K562 (cell line): ENCODE measurements at regions not wholly inside any gene's neighbourhood (a gene's known extent, or its start where the extent isn't known, plus 50 kb on each side); places are given as distances from the start of the nearest gene placed in this dataset.

Experiments
- ATAC-seq: fragments of 200-7000 bp; cut with Tn5 transposase; 3 replicates; pipeline ENCODE4 v1.9.1; 2020; ENCODE audit warnings: moderate library complexity
- BruUV-seq: library from RNA; stranded (reverse); fragments of 400-500 nt; replicated peaks from 2 replicates; lab custom pipeline; 2021; lab: Mats Ljungman, UMichigan
- CTCF ChIA-PET: fragments of 300-600 bp; formaldehyde crosslinking; extraction: SDS; loops from one replicate; lab custom pipeline; 2021; ENCODE audit warnings: low intra/inter-chr PET ratio; lab: Yijun Ruan, JAX
- POLR2A ChIA-PET: fragments of 300-600, 350-650 bp; sonication (Branson Sonifier 250); formaldehyde crosslinking; extraction: SDS; loops from one replicate; lab custom pipeline; 2021; ENCODE audit warnings: antibody characterized with exemption, inconsistent platforms; lab: Yijun Ruan, JAX
- DNase-seq, 4 experiments: peaks; one replicate each; pipeline versions ENCODE4 v3.0.0 to v3.0.0-alpha.2; 2011 to 2018; ENCODE audit warnings: low spot score in 3 of 4, mixed read lengths in 3 of 4; ENCODE audit errors: extremely low read depth in 1 of 4
- FAIRE-seq: peaks from 2 replicates; lab custom pipeline; 2011; peaks lifted over from hg19 to GRCh38; lab: Jason Lieb, UNC
- H2AFZ ChIP-seq: 2 replicates; pipeline ENCODE4 v1.6.0; 2011; ENCODE audit warnings: low read depth, low read length, control low read depth, inconsistent platforms
- H3K27ac ChIP-seq: fragments of 200-600 bp; 3 replicates; pipeline ENCODE4 v1.8.0; 2011; ENCODE audit warnings: low read depth, mild to moderate bottlenecking, control low read depth, inconsistent platforms, low read length, moderate library complexity, mixed read lengths; ENCODE audit errors: extremely low read depth
- H3K27me3 ChIP-seq, 2 experiments: fragments of 300-600 bp in 1 of 2; 2 replicates in 1 of 2; 3 replicates in 1 of 2; pipeline versions ENCODE4 v1.6.0 to v1.8.0; 2011; ENCODE audit warnings: inconsistent platforms in 2 of 2, low read length in 2 of 2, mild to moderate bottlenecking in 1 of 2, mixed read lengths in 1 of 2, moderate library complexity in 1 of 2; ENCODE audit not compliant: control insufficient read depth in 2 of 2, insufficient read depth in 2 of 2
- H3K36me3 ChIP-seq: fragments of 300-600 bp; 3 replicates; pipeline ENCODE4 v1.8.0; 2011; ENCODE audit warnings: mild to moderate bottlenecking, low read length, inconsistent platforms; ENCODE audit not compliant: control insufficient read depth, insufficient read depth
- H3K4me1 ChIP-seq, 2 experiments: fragments of 200-600 bp in 1 of 2; replicated peaks in 1 of 2; 2 replicates in 1 of 2; 3 replicates in 1 of 2; pipeline versions ENCODE4 v1.5.1 to v1.8.0; 2011; ENCODE audit warnings: inconsistent platforms in 2 of 2, low read length in 2 of 2, mild to moderate bottlenecking in 1 of 2, mixed read lengths in 1 of 2, moderate library complexity in 1 of 2; ENCODE audit not compliant: control insufficient read depth in 2 of 2, insufficient read depth in 2 of 2
- H3K4me2 ChIP-seq: 2 replicates; pipeline ENCODE4 v1.6.1; 2011; ENCODE audit warnings: low read length, control low read depth, inconsistent platforms, mixed read lengths; ENCODE audit not compliant: insufficient read depth
- H3K4me3 ChIP-seq: fragments of 200-600 bp; sonication (generic), shearing (Covaris generic); 2 replicates; pipeline ENCODE4 v1.5.1; 2016; ENCODE audit warnings: control low read depth, inconsistent platforms
- H3K79me2 ChIP-seq: fragments of 200-600 bp; 3 replicates; pipeline ENCODE4 v1.8.0; 2011; ENCODE audit warnings: low read length, inconsistent platforms; ENCODE audit not compliant: control insufficient read depth, insufficient read depth
- H3K9ac ChIP-seq, 2 experiments: 2 replicates each; pipeline versions ENCODE4 v1.6.0 to v1.6.1; 2011; ENCODE audit warnings: low read depth in 2 of 2, low read length in 2 of 2, control low read depth in 1 of 2, inconsistent platforms in 1 of 2, mild to moderate bottlenecking in 1 of 2, mixed read lengths in 1 of 2; ENCODE audit not compliant: insufficient read depth in 1 of 2
- H3K9me1 ChIP-seq: one replicate; pipeline ENCODE4 v1.6.0; 2011; ENCODE audit warnings: inconsistent platforms, mild to moderate bottlenecking, low read length, moderate library complexity; ENCODE audit not compliant: control insufficient read depth, insufficient read depth
- H3K9me3 ChIP-seq: replicated peaks from 2 replicates; pipeline ENCODE4 v1.5.1; 2011; ENCODE audit warnings: low read depth, low read length, inconsistent platforms; ENCODE audit not compliant: control insufficient read depth, insufficient read depth
- H4K20me1 ChIP-seq: replicated peaks from 2 replicates; pipeline ENCODE4 v1.6.1; 2011; ENCODE audit warnings: low read length, inconsistent platforms, mixed read lengths; ENCODE audit not compliant: control insufficient read depth, insufficient read depth
- CCNT2 ChIP-seq: IDR thresholded peaks from 2 replicates; pipeline ENCODE4 v1.6.1; 2011; ENCODE audit warnings: borderline replicate concordance, low read depth, mild to moderate bottlenecking, moderate library complexity, mixed read lengths, low read length; ENCODE audit not compliant: insufficient read length; ENCODE audit errors: extremely low read depth
- CHD1 ChIP-seq: fragments of 200-600 bp; sonication (generic); IDR thresholded peaks from one replicate; pipeline ENCODE4 v1.6.1; 2012; ENCODE audit warnings: mild to moderate bottlenecking, moderate library complexity, low read length, inconsistent platforms
- CHD2 ChIP-seq: IDR thresholded peaks from 2 replicates; pipeline ENCODE4 v1.6.1; 2011; ENCODE audit warnings: low read depth, low read length
- ILF3 ChIP-seq: fragments of 450-650 bp; IDR thresholded peaks from 2 replicates; pipeline ENCODE4 v1.6.1; 2018; ENCODE audit warnings: antibody characterized with exemption, mild to moderate bottlenecking, moderate library complexity, borderline replicate concordance
- KLF1 ChIP-seq: fragments of 450-650 bp; IDR thresholded peaks from 2 replicates; pipeline ENCODE4 v1.6.1; 2016; ENCODE audit warnings: missing genetic modification characterization, missing compliant biosample characterization
- MTF1 ChIP-seq: fragments of 250-450 bp; sonication (Bioruptor Pico); IDR thresholded peaks from 2 replicates; pipeline ENCODE4 v1.9.0; 2021; ENCODE audit warnings: moderate library complexity, mild to moderate bottlenecking, inconsistent platforms, borderline replicate concordance
- NFYB ChIP-seq: IDR thresholded peaks from 2 replicates; pipeline ENCODE4 v1.6.1; 2011; ENCODE audit warnings: mild to moderate bottlenecking, moderate library complexity; ENCODE audit not compliant: insufficient read length; ENCODE audit errors: extremely low read depth
- STAG1 ChIP-seq: sonication (generic); formaldehyde crosslinking; IDR thresholded peaks from 2 replicates; pipeline ENCODE4 v1.5.0; 2020; ENCODE audit warnings: missing genetic modification reagents, borderline replicate concordance
- ZNF445 ChIP-seq: fragments of 250-450 bp; sonication (Bioruptor Pico); IDR thresholded peaks from 2 replicates; pipeline ENCODE4 v1.4.0; 2020; ENCODE audit warnings: low read depth, mild to moderate bottlenecking, moderate library complexity
- WGBS: fragments of 100-300 bp; shearing (Covaris generic); methylation state at CpG from one replicate; pipeline ENCODE4 v1.1.6; 2016; ENCODE audit warnings: low coverage, mixed read lengths; ENCODE audit not compliant: insufficient coverage; ENCODE audit errors: missing lambda C conversion rate; 5-methylcytosine and 5-hydroxymethylcytosine counted together
- in situ Hi-C: fragments of 300-500 bp; cut with MboI; formaldehyde crosslinking; loops from 4 replicates; pipeline ENCODE4 v1.15.0; 2018; ENCODE audit warnings: inconsistent platforms, mixed read lengths
- intact Hi-C: fragments of 100-400 bp; cut with micrococcal nuclease; formaldehyde crosslinking; loops from 2 replicates; pipeline ENCODE4 v1.14.2; 2022
- TF ChIP-seq, protein P1 (sequence below): sonication (generic); formaldehyde crosslinking; IDR thresholded peaks from 2 replicates; pipeline ENCODE4 v1.8.1; 2023; ENCODE audit warnings: missing genetic modification reagents, mild to moderate bottlenecking, borderline replicate concordance
- TF ChIP-seq, protein P2 (sequence below): sonication (generic); formaldehyde crosslinking; IDR thresholded peaks from 2 replicates; pipeline ENCODE4 v1.8.0; 2022; ENCODE audit warnings: mild to moderate bottlenecking, missing genetic modification reagents
- TF ChIP-seq, protein P3 (sequence below), 3 experiments: IDR thresholded peaks in 2 of 3; conservative IDR thresholded peaks in 1 of 3; 2 replicates each; pipeline ENCODE4 v1.5.1; 2011 to 2012; ENCODE audit warnings: low read length in 3 of 3, mild to moderate bottlenecking in 3 of 3, control low read depth in 2 of 3, improper control_type of control experiment in 1 of 3, inconsistent platforms in 1 of 3, low read depth in 1 of 3, mixed read lengths in 1 of 3, moderate library complexity in 1 of 3; ENCODE audit not compliant: insufficient read depth in 2 of 3

DNA sequence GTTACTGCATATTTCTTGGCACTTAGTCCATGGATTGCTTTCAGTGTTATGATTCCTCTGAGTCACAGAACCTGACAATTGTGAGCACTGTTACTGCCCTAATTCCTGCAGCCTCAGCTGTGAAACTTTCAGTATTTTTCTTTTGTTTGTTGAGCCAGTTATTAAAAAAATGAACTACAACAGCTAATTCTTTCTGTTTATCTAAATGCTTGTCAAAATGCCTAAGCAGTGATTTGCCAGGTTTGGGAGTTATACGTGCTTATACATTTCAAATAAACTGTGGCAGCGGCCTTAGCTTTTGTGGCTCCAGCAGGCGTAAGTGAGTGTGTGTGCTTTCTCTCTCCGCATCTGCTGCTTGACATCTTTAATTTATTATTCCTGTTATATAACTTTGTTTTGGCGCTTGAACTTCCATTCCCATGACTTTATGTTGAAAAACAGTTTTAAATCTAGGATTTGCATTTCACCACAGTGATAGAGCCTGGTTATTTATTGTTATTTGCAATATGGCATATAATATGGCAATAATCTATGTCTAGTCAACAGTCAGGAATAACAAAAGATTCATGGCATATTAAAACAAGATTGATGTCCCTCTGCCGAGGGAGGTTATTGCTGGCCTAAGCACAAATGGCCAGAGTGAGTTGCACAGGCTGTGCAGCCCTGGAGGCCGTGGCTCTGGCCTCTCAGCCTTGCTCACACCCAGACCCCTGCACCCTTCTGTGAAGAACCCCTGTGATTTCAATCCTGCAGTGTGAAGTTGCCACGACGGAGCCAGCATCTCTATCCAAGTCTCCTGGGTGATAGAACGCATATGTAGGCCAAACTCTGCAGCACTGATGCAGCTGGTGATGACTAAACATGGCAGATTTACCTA lies 303.4 kb downstream of the THBS2 start:
- POLR2A ChIA-PET = no interaction called here
- Histone ChIP-seq H3K4me3 (no peak overlapping the region), H3K9me1 (no peaks in the 10 kb centered on the region), H3K27me3 (peaks cover 23 to 24% of the 10 kb centered on the region in 2 experiments), H3K9me3 (no peaks in the 10 kb centered on the region), H3K4me2 (no peak overlapping the region), H3K27ac (no peak overlapping the region), H3K36me3 (no peaks in the 10 kb centered on the region), H3K9ac (no peak overlapping the region), H4K20me1 (no peaks in the 10 kb centered on the region), H2AFZ (no peak overlapping the region), H3K4me1 (no peaks in the 10 kb centered on the region), H3K79me2 (no peaks in the 10 kb centered on the region)
- in situ Hi-C loops = no loop called here
- intact Hi-C loops = no loop called here
- 2% methylated on average over 10 of the region's 10 CpGs for WGBS
- FAIRE-seq (no peak), DNase-seq (no peak), ATAC-seq (no peak)
- TF ChIP-seq CHD2 (no peak), ZNF445 (CRISPR knock-in tag) (no peak), CHD1 (no peak), STAG1 (no peak), KLF1 (no peak), CCNT2 (no peak), ILF3 (no peak), MTF1 (CRISPR knock-in tag) (no peak), NFYB (no peak)
- TF ChIP-seq, protein P1, sequence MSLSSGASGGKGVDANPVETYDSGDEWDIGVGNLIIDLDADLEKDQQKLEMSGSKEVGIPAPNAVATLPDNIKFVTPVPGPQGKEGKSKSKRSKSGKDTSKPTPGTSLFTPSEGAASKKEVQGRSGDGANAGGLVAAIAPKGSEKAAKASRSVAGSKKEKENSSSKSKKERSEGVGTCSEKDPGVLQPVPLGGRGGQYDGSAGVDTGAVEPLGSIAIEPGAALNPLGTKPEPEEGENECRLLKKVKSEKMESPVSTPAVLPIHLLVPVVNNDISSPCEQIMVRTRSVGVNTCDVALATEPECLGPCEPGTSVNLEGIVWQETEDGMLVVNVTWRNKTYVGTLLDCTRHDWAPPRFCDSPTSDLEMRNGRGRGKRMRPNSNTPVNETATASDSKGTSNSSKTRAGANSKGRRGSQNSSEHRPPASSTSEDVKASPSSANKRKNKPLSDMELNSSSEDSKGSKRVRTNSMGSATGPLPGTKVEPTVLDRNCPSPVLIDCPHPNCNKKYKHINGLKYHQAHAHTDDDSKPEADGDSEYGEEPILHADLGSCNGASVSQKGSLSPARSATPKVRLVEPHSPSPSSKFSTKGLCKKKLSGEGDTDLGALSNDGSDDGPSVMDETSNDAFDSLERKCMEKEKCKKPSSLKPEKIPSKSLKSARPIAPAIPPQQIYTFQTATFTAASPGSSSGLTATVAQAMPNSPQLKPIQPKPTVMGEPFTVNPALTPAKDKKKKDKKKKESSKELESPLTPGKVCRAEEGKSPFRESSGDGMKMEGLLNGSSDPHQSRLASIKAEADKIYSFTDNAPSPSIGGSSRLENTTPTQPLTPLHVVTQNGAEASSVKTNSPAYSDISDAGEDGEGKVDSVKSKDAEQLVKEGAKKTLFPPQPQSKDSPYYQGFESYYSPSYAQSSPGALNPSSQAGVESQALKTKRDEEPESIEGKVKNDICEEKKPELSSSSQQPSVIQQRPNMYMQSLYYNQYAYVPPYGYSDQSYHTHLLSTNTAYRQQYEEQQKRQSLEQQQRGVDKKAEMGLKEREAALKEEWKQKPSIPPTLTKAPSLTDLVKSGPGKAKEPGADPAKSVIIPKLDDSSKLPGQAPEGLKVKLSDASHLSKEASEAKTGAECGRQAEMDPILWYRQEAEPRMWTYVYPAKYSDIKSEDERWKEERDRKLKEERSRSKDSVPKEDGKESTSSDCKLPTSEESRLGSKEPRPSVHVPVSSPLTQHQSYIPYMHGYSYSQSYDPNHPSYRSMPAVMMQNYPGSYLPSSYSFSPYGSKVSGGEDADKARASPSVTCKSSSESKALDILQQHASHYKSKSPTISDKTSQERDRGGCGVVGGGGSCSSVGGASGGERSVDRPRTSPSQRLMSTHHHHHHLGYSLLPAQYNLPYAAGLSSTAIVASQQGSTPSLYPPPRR = no peak
- TF ChIP-seq, protein P2, sequence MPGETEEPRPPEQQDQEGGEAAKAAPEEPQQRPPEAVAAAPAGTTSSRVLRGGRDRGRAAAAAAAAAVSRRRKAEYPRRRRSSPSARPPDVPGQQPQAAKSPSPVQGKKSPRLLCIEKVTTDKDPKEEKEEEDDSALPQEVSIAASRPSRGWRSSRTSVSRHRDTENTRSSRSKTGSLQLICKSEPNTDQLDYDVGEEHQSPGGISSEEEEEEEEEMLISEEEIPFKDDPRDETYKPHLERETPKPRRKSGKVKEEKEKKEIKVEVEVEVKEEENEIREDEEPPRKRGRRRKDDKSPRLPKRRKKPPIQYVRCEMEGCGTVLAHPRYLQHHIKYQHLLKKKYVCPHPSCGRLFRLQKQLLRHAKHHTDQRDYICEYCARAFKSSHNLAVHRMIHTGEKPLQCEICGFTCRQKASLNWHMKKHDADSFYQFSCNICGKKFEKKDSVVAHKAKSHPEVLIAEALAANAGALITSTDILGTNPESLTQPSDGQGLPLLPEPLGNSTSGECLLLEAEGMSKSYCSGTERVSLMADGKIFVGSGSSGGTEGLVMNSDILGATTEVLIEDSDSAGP (CRISPR knock-in tag) = no peak
- TF ChIP-seq, protein P3, sequence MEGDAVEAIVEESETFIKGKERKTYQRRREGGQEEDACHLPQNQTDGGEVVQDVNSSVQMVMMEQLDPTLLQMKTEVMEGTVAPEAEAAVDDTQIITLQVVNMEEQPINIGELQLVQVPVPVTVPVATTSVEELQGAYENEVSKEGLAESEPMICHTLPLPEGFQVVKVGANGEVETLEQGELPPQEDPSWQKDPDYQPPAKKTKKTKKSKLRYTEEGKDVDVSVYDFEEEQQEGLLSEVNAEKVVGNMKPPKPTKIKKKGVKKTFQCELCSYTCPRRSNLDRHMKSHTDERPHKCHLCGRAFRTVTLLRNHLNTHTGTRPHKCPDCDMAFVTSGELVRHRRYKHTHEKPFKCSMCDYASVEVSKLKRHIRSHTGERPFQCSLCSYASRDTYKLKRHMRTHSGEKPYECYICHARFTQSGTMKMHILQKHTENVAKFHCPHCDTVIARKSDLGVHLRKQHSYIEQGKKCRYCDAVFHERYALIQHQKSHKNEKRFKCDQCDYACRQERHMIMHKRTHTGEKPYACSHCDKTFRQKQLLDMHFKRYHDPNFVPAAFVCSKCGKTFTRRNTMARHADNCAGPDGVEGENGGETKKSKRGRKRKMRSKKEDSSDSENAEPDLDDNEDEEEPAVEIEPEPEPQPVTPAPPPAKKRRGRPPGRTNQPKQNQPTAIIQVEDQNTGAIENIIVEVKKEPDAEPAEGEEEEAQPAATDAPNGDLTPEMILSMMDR (IDR thresholded peaks at IDR 0.05 in 2 of 3, conservative IDR thresholded peaks at IDR 0.05 in 1 of 3; ENCODE audit: insufficient read depth in 2 of 3, low read depth in 1 of 3, low read length in 3 of 3) = no peak
- CTCF ChIA-PET = no interaction called here
- no TSS peak for BruUV-seq
